Liver (tissue), 3 donors: ENCODE measurements at regions not wholly inside any gene's neighbourhood (a gene's known extent, or its start where the extent isn't known, plus 50 kb on each side); places are given as distances from the start of the nearest gene placed in this dataset.

ENCODE experiments used
- GABPA ChIP-seq, 2 donors: IDR thresholded peaks in 1 of 2; conservative IDR thresholded peaks in 1 of 2; 2 replicates each; pipeline ENCODE4 v1.6.1; 2016; ENCODE audit warnings: antibody characterized with exemption in 2 of 2, mild to moderate bottlenecking in 1 of 2, moderate library complexity in 1 of 2
- MAX ChIP-seq: IDR thresholded peaks from 2 replicates; pipeline ENCODE4 v1.6.1; 2016; ENCODE audit warnings: antibody characterized with exemption
- RAD21 ChIP-seq, 2 donors: IDR thresholded peaks; 2 replicates each; pipeline ENCODE4 v1.6.1; 2016; ENCODE audit warnings: antibody characterized with exemption in 2 of 2, mild to moderate bottlenecking in 2 of 2
- SP1 ChIP-seq: IDR thresholded peaks from 2 replicates; pipeline ENCODE4 v1.6.1; 2018; ENCODE audit warnings: antibody characterized with exemption, mild to moderate bottlenecking
- TAF1 ChIP-seq: conservative IDR thresholded peaks from 2 replicates; pipeline ENCODE4 v1.6.1; 2016; ENCODE audit warnings: antibody characterized with exemption, mild to moderate bottlenecking
- YY1 ChIP-seq: IDR thresholded peaks from 2 replicates; pipeline ENCODE4 v1.6.1; 2016; ENCODE audit warnings: antibody characterized with exemption, mild to moderate bottlenecking
- TF ChIP-seq, protein P1 (sequence below): fragments of 150-350 bp; IDR thresholded peaks from 2 replicates; pipeline ENCODE4 v1.5.1; 2017; ENCODE audit warnings: improper control_type of control experiment, low read depth, low read length; ENCODE audit not compliant: missing input control
- TF ChIP-seq, protein P2 (sequence below): IDR thresholded peaks from 2 replicates; pipeline ENCODE4 v1.6.1; 2016; ENCODE audit warnings: antibody characterized with exemption, mild to moderate bottlenecking
- donor health status: healthy.
- donor health status: healthy.

DNA sequence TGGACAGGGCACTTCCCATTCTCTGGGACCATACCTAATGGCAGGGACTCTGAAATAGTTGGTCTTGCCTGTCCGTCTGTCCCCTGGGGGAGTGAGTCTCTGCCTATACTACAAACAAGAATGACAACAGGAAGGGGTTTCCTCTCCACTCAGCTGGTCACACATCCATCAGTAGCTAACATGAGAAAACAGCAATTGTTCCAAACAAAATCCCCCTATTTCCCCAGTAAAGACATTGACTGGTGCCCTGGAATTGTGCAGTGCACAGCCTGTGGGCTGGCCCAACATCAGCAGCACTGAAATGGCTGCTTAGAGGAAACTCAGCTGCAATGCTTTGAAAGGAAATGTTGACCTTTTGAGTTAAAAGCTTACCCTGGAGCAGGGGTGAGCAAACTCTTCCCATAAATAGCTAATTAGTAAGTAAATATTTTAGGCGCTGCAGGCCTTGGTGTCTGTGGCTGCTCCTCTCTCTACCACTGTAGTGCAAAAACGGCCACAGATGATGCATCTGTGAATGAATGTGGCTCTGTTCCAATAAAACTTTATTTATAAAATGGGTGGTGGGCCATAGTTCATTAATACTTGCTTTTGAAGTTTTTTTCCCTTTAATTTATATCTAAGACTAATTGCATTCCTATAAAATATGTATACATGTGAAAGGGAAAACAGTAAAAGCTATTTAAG is 174.3 kb downstream of the KLF13 start:
- TF ChIP-seq, protein P1, sequence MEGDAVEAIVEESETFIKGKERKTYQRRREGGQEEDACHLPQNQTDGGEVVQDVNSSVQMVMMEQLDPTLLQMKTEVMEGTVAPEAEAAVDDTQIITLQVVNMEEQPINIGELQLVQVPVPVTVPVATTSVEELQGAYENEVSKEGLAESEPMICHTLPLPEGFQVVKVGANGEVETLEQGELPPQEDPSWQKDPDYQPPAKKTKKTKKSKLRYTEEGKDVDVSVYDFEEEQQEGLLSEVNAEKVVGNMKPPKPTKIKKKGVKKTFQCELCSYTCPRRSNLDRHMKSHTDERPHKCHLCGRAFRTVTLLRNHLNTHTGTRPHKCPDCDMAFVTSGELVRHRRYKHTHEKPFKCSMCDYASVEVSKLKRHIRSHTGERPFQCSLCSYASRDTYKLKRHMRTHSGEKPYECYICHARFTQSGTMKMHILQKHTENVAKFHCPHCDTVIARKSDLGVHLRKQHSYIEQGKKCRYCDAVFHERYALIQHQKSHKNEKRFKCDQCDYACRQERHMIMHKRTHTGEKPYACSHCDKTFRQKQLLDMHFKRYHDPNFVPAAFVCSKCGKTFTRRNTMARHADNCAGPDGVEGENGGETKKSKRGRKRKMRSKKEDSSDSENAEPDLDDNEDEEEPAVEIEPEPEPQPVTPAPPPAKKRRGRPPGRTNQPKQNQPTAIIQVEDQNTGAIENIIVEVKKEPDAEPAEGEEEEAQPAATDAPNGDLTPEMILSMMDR, result no peak
- no peak for TF ChIP-seq SP1
- TF ChIP-seq TAF1, result no peak
- no peak for TF ChIP-seq MAX
- no peak for TF ChIP-seq GABPA (IDR thresholded peaks at IDR 0.05 in 1 of 2, conservative IDR thresholded peaks at IDR 0.05 in 1 of 2)
- no peak for TF ChIP-seq YY1
- TF ChIP-seq, protein P2, sequence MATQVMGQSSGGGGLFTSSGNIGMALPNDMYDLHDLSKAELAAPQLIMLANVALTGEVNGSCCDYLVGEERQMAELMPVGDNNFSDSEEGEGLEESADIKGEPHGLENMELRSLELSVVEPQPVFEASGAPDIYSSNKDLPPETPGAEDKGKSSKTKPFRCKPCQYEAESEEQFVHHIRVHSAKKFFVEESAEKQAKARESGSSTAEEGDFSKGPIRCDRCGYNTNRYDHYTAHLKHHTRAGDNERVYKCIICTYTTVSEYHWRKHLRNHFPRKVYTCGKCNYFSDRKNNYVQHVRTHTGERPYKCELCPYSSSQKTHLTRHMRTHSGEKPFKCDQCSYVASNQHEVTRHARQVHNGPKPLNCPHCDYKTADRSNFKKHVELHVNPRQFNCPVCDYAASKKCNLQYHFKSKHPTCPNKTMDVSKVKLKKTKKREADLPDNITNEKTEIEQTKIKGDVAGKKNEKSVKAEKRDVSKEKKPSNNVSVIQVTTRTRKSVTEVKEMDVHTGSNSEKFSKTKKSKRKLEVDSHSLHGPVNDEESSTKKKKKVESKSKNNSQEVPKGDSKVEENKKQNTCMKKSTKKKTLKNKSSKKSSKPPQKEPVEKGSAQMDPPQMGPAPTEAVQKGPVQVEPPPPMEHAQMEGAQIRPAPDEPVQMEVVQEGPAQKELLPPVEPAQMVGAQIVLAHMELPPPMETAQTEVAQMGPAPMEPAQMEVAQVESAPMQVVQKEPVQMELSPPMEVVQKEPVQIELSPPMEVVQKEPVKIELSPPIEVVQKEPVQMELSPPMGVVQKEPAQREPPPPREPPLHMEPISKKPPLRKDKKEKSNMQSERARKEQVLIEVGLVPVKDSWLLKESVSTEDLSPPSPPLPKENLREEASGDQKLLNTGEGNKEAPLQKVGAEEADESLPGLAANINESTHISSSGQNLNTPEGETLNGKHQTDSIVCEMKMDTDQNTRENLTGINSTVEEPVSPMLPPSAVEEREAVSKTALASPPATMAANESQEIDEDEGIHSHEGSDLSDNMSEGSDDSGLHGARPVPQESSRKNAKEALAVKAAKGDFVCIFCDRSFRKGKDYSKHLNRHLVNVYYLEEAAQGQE, result no peak
- TF ChIP-seq RAD21 (IDR thresholded peaks at IDR 0.05), result no peak
